GM20000 (cell line): ENCODE measurements at regions not wholly inside any gene's neighbourhood (a gene's known extent, or its start where the extent isn't known, plus 50 kb on each side); places are given as distances from the start of the nearest gene placed in this dataset.

ENCODE experiments used
- DNase-seq: peaks from one replicate; pipeline ENCODE4 v3.0.0; 2012; ENCODE audit warnings: low spot score
- CTCF ChIP-seq: IDR thresholded peaks from 2 replicates; pipeline ENCODE4 v1.5.1; 2012; ENCODE audit warnings: mild to moderate bottlenecking, control low read depth; ENCODE audit errors: extremely low read depth, missing control alignments

DNA sequence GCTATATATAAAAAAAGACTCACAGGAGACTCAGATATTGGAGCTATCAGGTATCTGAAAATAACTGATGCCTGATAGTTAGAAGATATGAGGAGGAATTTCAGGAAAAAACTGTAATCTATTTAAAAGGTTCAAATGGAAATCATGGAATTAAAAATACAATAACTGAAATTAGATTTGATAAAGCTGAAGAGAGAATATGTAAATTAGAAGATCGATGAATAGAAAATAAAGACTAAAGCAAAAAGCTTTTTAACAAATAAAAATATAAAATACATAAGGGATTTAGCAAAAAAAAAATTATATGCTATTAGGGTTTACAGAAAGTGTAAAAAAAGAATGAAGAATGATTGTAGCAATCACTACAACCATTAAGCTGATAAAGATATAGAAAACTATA lies 679.8 kb upstream of the LMCD1 start:
- no peak for DNase-seq
- TF ChIP-seq CTCF: no peak

GRCh38 chr3:7841451-7841850 lies 660.2 kb upstream of the LMCD1 start:
- no peak for TF ChIP-seq CTCF
- no peak for DNase-seq

- no peak for TF ChIP-seq CTCF
- no peak for DNase-seq
These were observed 658.2 kb upstream of the LMCD1 start for GRCh38 chr3:7843441-7843840.

GRCh38 chr3:7847021-7847420 lies 654.6 kb upstream of the LMCD1 start:
- no peak for TF ChIP-seq CTCF
- no peak for DNase-seq

DNA sequence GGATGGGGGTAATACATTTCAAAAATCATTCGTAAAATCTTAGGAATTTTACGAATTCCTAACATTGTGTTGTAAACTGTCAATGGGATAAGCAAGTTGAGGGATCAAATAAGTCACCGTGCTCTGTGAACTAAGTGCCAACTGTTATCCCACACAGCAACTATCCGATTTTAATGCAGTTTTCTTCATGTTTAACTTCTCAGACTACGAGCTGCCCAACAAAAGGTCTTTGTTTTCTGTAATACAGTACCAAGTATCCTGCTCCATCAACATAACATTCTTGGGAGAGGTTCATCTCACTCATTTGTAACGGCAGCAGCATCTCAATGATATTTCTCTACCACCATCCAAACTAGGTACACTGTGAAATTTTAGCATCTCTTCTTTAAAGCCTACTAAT lies 654.1 kb upstream of the LMCD1 start:
- TF ChIP-seq CTCF: no peak
- no peak for DNase-seq

DNA sequence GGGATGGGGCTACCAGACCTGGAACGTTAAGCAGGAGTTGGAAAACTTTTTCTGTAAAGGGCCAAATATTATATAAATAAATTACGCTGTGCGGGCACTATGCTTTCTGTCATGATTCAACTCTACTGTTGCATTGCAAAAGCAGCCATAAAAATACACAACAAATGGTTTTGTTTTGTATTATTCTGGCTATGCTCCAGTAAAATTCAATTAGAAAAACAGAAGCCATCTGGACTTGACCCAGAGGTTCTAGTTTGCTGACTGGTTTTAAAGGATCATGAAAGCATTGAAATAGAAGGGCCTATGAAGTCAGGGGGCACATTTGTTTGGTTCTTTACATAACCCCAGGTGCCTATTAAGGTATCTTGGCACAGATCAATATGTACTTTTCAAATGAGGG lies 647.4 kb upstream of the LMCD1 start:
- no peak for DNase-seq
- no peak for TF ChIP-seq CTCF

DNA sequence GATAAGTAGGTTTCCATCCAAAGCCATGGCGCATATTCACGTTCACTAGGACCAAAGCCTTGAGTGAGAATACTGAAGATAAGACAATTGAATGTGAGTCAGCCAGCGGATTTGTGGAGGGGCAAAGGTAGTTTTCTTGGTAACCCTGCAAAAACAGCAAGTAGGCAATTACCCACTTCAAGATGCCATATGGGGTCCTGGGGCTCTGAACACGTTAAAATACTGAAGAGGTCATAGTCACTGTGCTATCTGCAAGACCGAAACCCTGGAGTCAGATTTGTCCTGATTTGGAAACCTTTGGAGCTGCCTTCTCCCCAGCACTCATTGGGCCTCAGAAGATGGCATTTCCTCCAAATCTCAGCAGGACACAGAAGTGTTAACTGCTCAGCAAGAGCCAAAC lies 646.9 kb upstream of the LMCD1 start:
- DNase-seq: no peak
- TF ChIP-seq CTCF: no peak

- no peak for TF ChIP-seq CTCF
- no peak for DNase-seq
These were observed 636.0 kb upstream of the LMCD1 start for GRCh38 chr3:7865611-7866010.
